GM18951 (cell line): ENCODE measurements at regions not wholly inside any gene's neighbourhood (a gene's known extent, or its start where the extent isn't known, plus 50 kb on each side); places are given as distances from the start of the nearest gene placed in this dataset.

ENCODE experiments used
- POLR2A ChIP-seq: IDR thresholded peaks from 4 replicates; pipeline ENCODE4 v1.6.1; 2011; ENCODE audit warnings: mild to moderate bottlenecking; ENCODE audit not compliant: insufficient read length, insufficient read depth; ENCODE audit errors: extremely low read depth
- in situ Hi-C: fragments of 300-500 bp; cut with MboI; formaldehyde crosslinking; loops from one replicate; pipeline ENCODE4 v1.12.0; 2022; ENCODE audit warnings: low sequenced_read_pairs, mixed read lengths, inconsistent platforms; ENCODE audit not compliant: unreplicated experiment

DNA sequence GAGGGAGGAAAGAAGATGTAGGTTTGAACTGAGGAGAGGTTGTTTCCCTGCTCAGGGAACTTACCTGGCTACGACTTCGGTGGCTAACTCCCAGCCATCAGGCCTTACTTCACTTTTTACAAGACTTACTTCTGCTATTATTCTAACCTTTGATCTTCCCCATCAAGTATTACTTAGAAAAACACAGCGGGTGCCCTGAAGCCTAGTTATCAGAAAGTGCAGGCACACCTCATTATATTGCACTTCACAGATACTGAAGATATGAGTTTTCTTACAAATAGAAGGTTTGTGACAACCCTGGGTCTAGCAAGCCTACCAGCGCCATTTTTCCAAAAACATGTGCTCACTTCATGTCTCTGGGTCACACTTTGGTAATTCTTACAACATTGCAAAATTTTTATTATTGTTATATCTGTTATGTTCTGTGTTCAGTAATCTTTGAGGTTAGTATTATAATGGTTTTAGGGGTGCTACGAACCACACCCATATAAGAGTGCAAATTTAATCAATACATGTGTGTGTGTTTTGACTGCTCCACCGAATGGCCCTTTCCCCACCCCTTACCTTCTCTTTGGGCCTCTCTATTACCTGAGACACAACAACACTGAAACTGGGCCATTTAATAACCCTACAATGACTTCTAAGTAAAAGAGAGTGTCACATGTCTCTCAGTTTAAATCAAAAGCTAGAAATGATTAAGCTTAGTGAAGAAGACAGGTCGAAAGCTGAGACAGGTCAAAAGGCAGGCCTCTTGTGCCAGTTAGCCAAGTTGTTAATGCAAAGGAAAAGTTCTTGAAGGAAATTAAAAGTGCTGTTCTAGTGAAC, 2102.7 kb upstream of the WWC1 start:
- no peak for TF ChIP-seq POLR2A

DNA sequence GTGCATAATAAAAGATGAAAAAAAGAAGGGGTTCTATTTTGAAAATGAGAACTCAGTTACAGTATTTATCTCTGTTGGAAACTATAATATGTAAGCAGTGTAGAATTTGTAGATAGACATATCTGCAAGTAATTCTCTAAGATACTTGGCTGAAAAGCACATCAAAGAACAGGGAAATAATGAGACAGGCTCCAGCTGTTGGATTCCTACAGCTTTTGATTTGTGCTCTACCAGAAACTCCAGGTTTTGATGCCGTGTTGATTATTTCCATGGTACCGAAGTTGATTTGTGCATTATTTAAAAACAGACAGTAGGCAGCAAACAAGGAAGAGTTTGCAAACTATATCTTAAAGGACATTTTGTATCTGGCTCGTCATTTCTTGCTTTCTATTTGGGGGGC, 2098.7 kb upstream of the WWC1 start:
- TF ChIP-seq POLR2A, result no peak
- in situ Hi-C loops, result no loop called here

More for the DNA sequence above, 2102.7 kb upstream of the WWC1 start:
- in situ Hi-C loops, result no loop called here

DNA sequence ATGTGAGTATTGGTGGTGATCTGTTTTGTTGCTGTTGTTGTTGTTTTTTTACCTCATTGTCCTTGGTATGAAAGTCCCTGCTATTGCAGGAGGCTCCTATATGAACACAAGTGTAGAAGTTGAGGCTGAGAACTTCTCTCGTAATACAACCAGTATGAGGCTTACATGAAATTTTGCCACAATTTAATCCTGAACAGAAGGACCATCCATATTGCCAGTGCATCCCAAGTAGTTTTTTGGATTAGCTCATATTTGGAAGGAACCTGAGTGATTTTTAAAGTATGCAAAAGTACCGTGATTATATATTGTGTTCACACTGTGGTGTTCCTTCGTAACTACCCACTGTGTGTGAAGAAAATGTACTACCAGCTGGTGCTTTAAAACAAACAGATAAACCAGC, 2095.5 kb upstream of the WWC1 start:
- TF ChIP-seq POLR2A, result no peak
- in situ Hi-C loops, result no loop called here

DNA sequence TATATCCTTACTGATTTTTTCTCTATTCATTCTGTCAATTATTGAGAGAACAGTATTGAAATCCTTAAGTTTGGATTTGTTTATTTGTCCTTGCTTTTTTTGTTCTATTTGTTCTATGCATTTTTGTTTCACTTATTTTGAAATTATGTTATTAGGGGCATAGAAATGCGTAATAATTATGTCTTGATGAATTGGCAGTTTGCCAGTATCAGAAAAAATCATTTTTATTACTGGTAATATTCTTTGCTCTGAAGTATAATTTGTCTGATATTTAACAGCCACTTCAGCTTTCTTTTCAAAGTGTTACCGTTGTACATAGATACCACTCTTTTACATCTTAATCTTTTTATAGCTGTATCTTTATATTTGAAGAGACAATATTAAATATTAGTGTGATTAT, 2090.9 kb upstream of the WWC1 start:
- no peak for TF ChIP-seq POLR2A
- in situ Hi-C loops, result no loop called here

DNA sequence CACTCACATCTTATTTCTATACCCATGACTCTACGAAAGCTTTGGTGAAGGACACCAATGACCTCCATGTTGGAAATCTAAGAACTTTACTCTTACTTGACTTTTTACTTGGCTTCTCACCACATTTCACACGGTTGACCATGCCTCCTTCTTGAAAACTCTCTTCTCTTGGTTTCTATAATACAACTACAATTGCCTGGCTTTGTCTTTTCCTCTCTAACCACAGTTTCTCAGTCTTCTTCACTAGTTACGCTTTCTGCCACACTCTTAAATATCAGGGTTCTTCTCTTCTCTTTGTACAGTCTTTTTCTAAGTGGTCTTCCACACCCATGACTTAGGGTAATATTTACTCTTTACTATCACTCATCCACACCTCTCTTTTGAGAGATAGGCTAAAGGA, 2079.8 kb upstream of the WWC1 start:
- in situ Hi-C loops, result no loop called here
- TF ChIP-seq POLR2A, result no peak

DNA sequence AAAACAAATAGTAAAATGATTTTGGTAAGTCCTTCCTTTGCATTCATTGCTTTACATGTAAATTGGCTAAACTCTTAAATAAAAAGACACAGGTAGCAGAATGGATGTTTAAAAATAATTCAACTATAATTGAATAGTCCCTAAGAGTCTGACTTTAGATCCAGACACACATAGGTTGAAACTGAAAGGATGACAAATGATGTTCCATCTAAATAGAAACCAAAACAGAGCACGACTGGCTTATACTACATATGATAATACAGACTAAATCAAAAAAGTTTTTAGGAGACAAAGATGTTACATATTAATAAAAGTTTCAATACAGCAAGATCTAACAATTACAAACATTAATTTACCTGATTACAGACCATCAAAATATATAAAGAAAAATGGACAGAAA, 2055.1 kb upstream of the WWC1 start:
- in situ Hi-C loops, result no loop called here
- no peak for TF ChIP-seq POLR2A

DNA sequence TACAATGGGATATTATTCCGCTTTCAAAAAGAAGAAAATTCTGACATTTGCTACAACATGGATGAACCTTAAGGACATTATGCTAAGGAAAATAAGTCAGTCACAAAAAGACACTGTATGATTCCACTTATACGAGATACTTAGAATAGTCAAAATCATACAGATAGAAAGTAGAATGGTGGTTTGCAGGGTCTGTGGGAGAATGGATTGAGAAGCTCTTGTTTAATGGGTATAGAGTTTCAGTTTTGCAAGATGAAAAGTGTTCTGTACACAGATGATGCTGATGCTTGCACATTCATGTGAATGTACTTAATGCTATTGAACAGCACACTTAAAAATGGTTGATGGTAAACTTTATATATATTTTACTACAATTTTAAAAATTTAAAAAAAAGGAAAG, 2050.7 kb upstream of the WWC1 start:
- in situ Hi-C loops, result no loop called here
- no peak for TF ChIP-seq POLR2A

DNA sequence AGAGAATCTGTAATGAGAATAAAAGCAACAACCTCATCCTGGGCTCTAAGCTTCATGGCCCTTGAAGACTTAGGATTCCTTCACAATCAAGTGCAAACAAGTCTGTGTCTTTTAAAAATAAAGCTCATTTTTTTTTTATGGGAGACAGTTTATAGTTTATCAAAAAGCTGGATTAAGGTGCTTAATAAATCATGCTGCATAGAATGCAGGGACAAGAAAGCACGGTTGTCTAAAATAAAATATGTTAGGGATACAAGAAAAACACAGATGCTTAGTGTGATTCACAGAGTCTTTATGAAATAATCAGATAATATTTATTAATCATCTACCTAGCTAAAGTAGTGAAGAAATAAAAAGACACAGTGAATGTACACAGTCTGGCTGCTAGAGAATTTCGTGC, 2045.9 kb upstream of the WWC1 start:
- TF ChIP-seq POLR2A, result no peak
- in situ Hi-C loops, result no loop called here

DNA sequence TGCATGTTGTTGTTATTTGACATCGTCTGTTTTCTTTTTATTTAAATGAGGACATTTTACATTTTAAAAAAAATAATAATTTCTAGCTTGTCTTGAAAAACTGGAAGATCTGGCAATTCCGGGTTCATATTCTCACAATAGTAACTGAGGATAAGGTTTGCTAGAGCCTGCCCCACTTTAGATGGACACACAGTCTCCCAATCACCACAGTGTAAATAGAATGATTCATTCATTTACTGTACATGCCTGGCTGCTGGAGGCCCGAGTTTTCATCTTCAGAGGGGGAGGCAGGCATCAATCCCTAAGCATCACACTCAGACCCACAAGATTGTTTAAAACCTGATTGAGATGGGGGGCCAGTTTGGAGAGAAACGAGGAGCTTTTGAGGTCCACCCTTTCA, 2039.7 kb upstream of the WWC1 start:
- TF ChIP-seq POLR2A, result no peak
- in situ Hi-C loops, result no loop called here

DNA sequence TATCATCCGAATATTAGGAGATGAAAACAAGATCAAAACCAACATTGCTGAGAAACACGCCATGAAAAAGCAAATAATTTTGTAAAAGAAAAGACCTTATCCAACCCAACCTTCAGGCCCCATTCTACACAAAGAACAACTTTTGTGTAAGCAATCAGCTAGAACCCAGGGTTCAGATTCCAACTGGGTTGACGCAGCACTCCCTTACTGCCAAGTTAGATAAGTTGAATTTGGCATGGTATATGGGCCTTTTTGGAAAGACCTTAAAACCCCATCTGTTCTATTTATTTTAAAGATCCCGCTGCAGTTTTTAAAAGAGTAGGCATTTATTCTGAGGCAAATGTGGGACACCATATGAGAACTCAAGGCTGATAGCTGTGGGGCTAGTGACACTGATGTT, 2033.8 kb upstream of the WWC1 start:
- in situ Hi-C loops, result no loop called here
- no peak for TF ChIP-seq POLR2A

DNA sequence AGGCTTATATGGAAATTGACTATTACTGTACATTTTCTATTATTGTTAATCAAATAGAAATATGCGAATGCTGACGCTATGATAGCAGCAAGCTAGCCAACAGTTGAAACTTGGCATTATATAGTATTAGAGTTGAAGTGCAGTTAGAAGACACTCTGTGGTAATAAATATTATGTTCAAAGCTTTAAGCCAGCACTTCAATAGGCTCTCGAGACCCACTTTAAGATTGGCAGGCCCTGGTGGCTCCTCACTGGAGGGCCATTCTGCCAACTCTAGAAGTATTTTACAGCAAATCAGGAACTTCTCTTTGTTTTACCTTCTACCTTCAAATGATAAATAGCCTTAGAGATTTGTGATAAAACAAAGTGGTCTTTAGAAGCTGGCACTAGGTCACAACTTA, 2029.0 kb upstream of the WWC1 start:
- no peak for TF ChIP-seq POLR2A
- in situ Hi-C loops, result no loop called here

DNA sequence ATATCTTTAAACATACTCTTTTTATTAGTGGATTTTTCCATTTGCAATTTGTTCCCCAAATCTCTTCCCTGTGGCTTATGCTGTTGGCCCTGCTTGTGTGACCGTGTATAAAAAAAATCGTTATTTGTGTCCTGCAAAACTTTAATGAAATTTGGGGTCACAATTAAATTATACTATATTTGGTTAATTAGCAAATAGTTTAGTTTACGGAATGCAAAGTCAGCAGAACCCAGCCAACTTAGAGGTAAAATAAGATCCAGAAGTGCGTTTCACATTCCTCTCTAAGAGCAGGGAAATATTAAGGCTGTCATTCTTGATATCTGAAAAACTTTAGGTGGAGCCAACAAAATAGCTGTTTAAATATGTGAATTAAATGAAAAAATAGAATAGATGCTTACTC, 2023.5 kb upstream of the WWC1 start:
- no peak for TF ChIP-seq POLR2A
- in situ Hi-C loops, result no loop called here

DNA sequence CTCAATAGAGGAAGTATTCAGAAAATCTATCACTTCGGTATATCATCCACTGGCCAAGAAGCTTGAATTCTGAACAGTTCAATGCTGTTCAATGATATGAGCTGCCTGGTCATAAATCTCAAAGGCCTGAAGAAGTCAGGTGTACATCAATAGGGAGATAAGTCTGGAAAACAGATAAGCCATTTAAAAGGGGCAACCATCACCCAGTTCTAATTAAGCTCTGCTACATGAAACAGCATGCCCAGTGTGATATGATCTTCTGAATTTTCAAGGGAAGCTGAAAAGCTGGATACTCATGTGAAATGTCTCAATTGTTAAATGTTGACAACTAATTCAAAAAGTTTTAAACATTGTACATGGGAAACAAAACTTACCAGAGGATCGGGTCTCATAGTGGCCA, 2020.7 kb upstream of the WWC1 start:
- in situ Hi-C loops, result no loop called here

DNA sequence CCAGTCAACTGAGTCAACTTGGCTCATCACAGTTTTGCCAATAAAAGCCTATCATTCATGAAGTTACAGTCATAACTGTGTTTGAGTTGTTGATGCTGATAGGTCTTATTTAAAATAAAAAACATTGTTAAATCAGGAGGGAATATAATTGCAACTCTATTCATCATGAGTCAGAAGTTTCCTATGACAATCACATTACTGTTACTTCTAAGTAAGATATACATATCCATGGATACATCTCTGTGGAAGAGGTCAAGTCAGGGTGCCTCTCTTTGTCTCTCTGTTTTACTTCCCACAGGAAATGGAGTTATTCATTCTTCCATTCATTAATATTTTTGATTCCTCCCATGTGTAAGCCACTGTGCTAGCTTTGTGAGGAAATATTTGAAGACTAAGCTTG, 2015.4 kb upstream of the WWC1 start:
- in situ Hi-C loops, result no loop called here
- no peak for TF ChIP-seq POLR2A

More for the DNA sequence above, 2020.7 kb upstream of the WWC1 start:
- TF ChIP-seq POLR2A, result no peak
